ENCODE measurements at regions not wholly inside any gene's neighbourhood (a gene's known extent, or its start where the extent isn't known, plus 50 kb on each side); places are given as distances from the start of the nearest gene placed in this dataset.
A peak's percentile ranks its signal among the peaks of the same experiment; 100 is the strongest.

DNA sequence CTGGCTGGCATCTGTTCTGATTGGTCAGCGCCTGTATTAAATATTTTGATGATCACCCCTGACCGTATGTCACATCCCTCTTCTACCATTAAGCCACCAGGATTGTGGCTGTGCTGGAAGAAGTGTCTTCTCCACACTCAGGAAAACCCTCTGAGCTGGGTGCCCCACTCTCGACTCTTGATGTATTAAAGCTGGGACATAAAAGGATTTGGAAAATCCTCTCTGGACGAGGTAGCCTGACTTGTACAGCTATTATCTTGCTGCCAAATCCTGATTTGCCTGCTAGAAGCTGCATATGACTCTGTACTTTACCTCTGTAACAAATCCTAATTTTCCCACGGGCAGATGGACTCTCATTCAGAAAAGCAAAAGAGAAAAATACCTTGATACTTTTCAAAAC lies 161.0 kb downstream of the SLC28A3 start:
- no peak for ATAC-seq

DNA sequence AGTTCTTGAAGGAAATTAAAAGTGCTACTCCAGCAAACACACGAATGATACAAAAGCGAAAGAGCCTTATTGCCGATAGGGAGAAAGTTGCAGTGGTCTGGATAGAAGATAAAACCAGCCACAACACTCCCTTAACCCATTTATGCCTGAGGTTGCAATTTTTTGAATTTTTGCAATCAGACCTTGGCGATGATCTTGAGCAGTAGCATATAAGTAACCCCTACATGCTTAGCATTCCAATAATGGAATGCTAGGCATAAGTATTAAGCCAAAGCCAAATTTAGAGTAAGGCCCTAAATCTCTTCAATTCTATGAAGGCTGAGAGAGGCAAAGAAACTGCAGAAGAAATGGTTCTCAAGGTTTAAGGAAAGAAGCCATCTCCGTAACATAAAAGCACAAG lies 153.5 kb downstream of the SLC28A3 start:
- no peak for ATAC-seq

GRCh38 chr9:84189904-84190303 lies 150.7 kb downstream of the SLC28A3 start:
- peak; percentile 46 for ATAC-seq

- ATAC-seq = no peak
Observed at GRCh38 chr9:84190411-84190810, 150.1 kb downstream of the SLC28A3 start.

DNA sequence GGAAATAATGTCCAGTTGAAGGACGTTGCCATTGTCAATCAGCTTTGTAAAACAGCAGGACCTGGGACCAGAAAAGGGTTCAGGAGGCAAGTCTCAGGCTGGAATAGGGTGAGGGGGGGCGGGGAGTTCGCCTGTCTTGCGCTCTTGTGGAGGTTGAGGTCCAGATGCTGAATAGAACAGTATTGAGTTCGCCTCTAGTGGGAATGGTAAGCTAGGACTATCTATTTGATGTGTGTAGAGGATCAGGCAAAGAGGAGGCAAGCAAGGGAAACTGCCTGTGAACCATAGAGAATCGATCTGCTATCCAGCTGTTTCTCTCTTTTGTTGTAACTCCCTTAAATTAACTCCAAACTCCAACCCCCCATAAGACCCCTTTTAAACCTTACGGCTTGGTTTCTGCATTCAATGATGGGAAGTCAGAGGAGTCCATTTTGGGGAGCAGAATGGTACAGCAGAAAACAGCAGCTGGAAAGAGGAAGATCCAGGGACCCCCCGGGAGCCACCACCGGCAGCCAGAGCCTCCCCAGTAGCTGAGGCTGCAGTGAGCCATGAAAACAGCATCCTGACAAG lies 133.7 kb downstream of the SLC28A3 start:
- ATAC-seq = no peak

DNA sequence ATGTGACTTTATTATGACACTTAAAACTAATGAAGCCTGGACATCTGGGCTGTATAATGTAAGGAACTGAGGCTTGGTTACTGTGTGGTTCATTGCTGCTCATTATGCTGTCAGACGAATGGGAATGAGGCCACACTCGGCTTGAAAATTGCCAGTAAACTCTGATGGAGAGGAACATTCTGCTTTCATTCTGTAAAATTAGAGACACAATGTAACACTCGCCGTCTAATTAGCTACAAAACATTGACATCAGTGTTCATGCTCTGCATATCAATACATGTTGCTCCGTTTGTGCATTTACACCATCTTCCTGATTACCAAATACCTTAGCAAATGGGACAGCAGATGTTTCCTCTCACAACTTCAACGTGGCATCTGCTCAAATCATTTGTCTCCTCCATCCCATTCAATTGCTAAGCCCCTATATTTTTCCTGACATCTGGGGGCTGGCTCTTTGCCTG lies 133.0 kb downstream of the SLC28A3 start:
- no peak for ATAC-seq

- no peak for ATAC-seq
Observed at GRCh38 chr9:84212246-84212645, 128.3 kb downstream of the SLC28A3 start.

GRCh38 chr9:84212982-84213381 lies 127.6 kb downstream of the SLC28A3 start:
- ATAC-seq = no peak

GRCh38 chr9:84216151-84216550 lies 124.4 kb downstream of the SLC28A3 start:
- ATAC-seq = no peak

GRCh38 chr9:84218322-84218721 lies 122.2 kb downstream of the SLC28A3 start:
- no peak for ATAC-seq

DNA sequence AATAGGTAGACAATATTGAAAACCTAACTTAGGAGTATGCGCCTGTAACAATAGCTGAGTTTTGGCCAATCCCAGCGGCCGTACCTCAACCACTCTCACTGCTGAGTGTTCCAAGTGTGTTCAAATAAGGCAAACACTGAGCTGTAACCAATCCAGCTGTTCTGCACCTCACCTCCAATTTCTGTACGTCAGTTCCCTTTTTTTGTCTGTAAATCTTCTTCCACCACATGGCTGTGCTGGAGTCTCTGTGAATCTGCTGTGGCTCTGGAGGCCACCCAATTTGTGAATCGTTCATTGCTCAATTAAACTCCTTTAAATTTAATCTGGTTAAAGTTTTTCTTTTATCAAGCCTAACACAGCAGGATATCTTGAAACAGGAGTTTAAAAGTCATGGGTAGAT lies 116.3 kb downstream of the SLC28A3 start:
- ATAC-seq = no peak
